ENCODE measurements at regions not wholly inside any gene's neighbourhood (a gene's known extent, or its start where the extent isn't known, plus 50 kb on each side); places are given as distances from the start of the nearest gene placed in this dataset.

GRCh38 chrX:42725196-42725595 is 52.8 kb downstream of the PPP1R2C start:
- DNase-seq = no peak

DNA sequence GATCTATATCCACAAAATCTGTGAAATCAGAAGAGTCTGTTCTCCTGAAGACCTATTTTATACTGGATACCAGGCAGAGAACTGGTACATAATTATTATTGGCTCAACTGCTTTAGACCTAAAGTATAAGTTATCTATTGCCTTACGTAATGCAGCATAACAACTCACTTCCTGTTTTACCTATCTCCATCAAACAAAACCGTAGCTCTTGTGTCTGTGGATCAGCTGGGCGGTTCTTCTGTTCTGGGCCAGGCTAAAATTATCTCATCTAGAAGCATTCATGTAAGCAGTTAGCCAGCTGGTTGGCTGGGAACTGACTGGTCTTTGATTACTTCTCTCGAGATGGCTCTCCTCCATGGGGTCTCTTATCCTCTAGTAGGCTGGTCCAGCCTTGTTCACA is 57.8 kb downstream of the PPP1R2C start:
- DNase-seq = no peak

GRCh38 chrX:42715701-42716262 is 62.2 kb downstream of the PPP1R2C start:
- DNase-seq = no peak

GRCh38 chrX:42714981-42715700 is 62.8 kb downstream of the PPP1R2C start:
- DNase-seq = peak; percentile 35 to 42

GRCh38 chrX:42710452-42710851 is 67.5 kb downstream of the PPP1R2C start:
- no peak for DNase-seq

- DNase-seq = no peak
These were observed 69.7 kb downstream of the PPP1R2C start for GRCh38 chrX:42708222-42708621.

DNA sequence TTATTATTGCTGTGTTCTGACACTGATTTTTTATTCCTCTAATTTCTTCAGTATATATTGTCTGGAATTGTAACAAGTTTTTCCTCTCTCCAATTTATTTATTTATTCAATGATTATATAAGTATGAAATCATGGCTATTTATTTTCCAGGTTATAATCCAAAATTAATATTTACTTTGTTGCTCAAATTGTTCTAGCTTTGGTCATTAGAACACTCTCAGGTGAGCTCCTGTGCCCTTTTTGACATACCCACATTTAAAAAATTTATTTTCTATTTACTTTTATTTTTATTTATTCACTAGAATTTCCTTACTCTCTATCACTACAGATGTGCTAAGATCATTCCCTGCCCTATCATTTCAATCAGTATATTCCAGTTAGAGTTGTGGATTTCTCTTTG is 70.2 kb downstream of the PPP1R2C start:
- no peak for DNase-seq

DNA sequence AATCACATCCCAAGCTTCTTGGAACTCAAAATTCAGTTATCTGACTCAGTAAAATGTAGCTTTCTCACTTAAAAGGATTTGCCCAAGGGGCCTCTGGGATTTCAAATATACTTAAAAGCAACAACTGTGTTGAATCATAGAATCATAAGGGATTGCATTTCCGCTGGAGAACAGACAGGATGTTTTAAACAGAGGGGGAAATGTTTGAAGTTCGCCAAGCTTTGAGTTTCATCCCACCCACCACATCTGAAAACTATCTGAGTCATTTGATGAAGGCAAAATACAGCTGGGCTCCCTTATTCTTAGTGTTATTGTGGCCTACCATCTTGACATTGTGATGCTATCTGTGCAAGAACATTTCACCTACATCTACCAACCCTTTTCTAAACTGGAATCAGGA is 73.5 kb downstream of the PPP1R2C start:
- DNase-seq = no peak

GRCh38 chrX:42697544-42697943 is 80.4 kb downstream of the PPP1R2C start:
- no peak for DNase-seq

GRCh38 chrX:42696536-42697124 is 81.3 kb downstream of the PPP1R2C start:
- no peak for DNase-seq

GRCh38 chrX:42695800-42696358 is 82.1 kb downstream of the PPP1R2C start:
- no peak for DNase-seq

DNA sequence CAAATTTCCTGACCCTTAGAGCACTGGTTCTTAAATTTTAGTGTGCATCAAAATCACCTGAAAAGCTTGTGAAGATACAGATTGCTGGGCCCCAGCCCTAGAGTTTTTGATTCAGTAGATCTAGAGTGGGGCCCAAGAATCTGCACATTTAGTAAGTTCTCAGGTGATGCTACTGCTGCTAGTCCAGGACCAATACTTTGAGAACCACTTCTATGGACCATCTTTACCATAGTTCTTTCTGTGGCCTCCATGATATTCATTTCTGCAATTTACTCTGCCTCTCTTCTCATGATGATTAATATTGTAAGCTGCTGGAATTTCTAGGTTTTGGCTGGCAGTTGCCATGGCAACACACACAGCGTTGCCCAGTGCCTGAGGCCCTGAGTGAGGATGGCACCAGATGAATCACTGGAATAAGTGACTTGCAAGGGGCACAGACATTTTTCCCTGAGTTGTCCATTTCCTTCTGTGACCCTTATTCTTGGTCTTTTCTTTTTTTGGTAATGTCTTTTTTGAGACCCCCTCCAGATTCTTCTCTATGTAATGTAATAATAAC is 83.6 kb downstream of the PPP1R2C start:
- DNase-seq = peak in 1 of 2 donors; percentile 5

DNA sequence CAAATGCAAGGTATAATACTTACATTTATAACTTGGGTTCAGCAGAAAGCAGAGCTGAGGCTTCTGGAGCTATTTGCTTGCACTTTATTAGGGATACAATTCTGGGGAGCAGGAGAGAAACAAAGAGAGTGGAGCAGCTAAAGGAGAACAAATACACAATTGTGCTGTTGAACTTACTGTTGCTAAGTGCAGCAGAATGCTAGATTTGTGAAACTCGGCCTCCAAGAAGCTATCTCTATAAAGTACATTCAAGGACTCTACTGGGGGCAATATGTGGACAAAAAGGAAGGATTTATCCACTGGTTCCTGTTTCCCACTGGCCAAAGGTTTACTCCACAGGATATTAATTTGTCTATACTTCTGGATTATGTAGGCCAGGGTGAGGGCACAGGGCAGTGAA is 86.8 kb downstream of the PPP1R2C start:
- no peak for DNase-seq

GRCh38 chrX:42686706-42687105 is 91.3 kb downstream of the PPP1R2C start:
- no peak for DNase-seq

GRCh38 chrX:42686296-42686695 is 91.7 kb downstream of the PPP1R2C start:
- DNase-seq = no peak

DNA sequence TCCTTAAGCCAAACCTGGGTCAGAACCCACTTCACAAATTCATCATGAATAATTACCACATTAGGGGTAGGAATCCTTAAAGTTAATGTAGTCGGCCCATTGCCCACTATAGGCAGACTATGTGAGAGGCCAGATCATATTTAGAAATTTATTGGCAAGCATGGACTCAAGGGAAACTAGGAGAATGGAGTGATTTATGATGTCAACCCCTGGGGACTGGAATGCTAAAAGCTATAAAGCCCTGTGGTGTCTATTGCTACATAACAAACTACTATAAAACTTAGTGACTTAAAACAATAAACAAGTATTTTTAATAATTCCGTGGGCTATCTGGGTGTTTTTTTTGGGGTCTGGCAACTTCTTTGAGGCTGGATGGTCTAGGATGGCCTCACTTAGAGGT is 93.9 kb downstream of the PPP1R2C start:
- DNase-seq = no peak

GRCh38 chrX:42680666-42681065 is 97.3 kb downstream of the PPP1R2C start:
- DNase-seq = no peak

GRCh38 chrX:42678133-42678532 is 99.8 kb downstream of the PPP1R2C start:
- no peak for DNase-seq

GRCh38 chrX:42673301-42673810 is 104.6 kb downstream of the PPP1R2C start:
- no peak for DNase-seq

- DNase-seq = no peak
These were observed 113.3 kb downstream of the PPP1R2C start for GRCh38 chrX:42664680-42665079.

DNA sequence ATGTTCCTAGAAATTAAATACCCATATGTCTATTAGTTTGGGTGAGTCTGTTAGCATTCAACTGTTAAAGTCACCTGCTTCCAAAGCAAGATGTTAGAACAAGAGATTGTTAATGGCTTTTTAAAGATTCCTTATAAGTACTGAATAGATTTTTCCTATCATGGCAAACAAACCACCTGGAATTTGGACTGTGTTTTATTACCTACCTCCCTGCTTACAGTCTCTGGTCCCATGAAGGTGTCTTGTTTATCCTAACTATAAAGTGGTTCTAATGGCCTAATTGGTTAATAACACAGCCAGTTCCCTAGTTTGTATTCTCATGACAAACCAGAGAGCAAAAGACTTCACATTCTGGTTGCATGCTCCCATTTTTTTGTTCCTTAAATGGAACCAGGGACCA is 149.5 kb downstream of the PPP1R2C start:
- DNase-seq = no peak

DNA sequence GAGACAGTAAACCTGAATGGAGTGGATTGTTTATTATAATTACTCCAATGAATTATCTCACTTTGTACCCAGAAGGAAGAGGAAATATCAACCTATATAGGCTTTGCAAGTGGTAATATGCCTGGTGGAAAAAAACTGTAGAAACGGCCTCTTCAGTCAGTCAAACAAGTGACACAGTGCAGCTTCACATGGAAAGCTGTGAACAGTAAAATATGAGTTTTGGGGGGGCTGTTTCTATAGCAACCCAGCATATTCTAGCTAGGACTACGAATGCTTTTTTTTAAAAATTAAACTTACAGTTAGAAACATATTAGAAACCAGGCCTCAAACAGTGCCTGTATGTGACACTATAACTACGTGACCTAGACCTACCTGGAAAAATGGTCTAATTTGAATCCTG is 150.1 kb downstream of the PPP1R2C start:
- DNase-seq = no peak

DNA sequence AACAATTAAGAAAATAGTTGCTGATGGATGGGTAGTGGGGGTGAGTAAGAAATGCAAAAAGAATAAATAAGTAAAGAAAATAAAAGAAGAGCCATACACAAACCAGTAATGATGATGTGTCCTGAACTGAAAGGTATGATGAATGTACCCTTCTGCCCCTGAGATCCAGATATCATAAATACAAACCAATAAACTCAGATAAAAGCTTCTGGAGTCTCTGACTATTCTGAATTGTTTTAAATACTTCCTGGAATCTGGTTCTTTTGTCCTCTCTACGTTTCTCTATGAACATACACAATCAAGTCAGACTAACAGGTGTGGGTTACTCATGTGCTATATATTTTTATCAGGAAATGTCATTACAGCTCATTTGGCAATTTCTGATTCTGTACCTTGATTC is 153.4 kb downstream of the PPP1R2C start:
- no peak for DNase-seq

DNA sequence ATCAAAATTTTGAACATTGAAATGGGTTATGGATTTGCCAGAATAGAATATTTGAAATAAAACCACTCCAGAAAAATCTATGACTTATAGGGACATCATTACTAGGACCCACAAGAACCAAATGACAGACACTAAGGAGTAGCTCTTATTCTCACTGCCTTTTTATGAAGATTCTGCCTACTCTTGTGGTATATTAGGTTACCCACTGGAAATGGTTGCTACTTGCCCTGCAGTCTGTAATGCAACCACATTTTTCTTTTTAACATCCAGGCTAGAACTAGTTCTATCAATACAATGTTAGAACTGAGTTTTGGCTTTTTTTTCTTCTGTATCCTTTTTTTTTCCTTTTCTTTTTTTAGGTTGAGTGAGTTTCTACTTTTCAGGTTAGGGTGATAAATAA is 158.9 kb downstream of the PPP1R2C start:
- no peak for DNase-seq

Measured in stimulated activated CD4-positive, alpha-beta T cell treated with anti-CD3 and anti-CD28 coated beads, Interleukin-2, amount 100 ng/mL, for 24 hours (primary cell).